Endothelial cell of umbilical vein (primary cell): ENCODE measurements at regions not wholly inside any gene's neighbourhood (a gene's known extent, or its start where the extent isn't known, plus 50 kb on each side); places are given as distances from the start of the nearest gene placed in this dataset.

Source experiments
- EZH2 ChIP-seq: IDR thresholded peaks from 2 replicates; pipeline ENCODE4 v1.6.1; 2012; ENCODE audit warnings: borderline replicate concordance, low read depth, mild to moderate bottlenecking, moderate library complexity, low read length, inconsistent platforms; ENCODE audit not compliant: severe bottlenecking
- FOS ChIP-seq: IDR thresholded peaks from 2 replicates; pipeline ENCODE4 v1.6.1; 2011; ENCODE audit warnings: mild to moderate bottlenecking, low read length, moderate library complexity, borderline replicate concordance; ENCODE audit not compliant: insufficient read depth
- GATA2 ChIP-seq: IDR thresholded peaks from 2 replicates; pipeline ENCODE4 v1.7.0; 2011; ENCODE audit warnings: low read depth, mild to moderate bottlenecking, moderate library complexity, mixed read lengths, low read length; ENCODE audit not compliant: insufficient read length, insufficient read depth
- JUN ChIP-seq: IDR thresholded peaks from 2 replicates; pipeline ENCODE4 v1.6.1; 2011; ENCODE audit warnings: borderline replicate concordance, low read depth; ENCODE audit not compliant: insufficient read length, insufficient read depth
- MYC ChIP-seq: IDR thresholded peaks from one replicate; pipeline ENCODE4 v1.6.1; 2011; ENCODE audit warnings: mild to moderate bottlenecking, low read depth, low read length
- POLR2A ChIP-seq: IDR thresholded peaks from 2 replicates; pipeline ENCODE4 v1.6.1; 2012; ENCODE audit warnings: low read depth, mild to moderate bottlenecking, control low read depth, low read length
- POLR2AphosphoS5 ChIP-seq: IDR thresholded peaks from 2 replicates; pipeline ENCODE4 v1.6.1; 2012; ENCODE audit warnings: low read depth, mild to moderate bottlenecking, control low read depth, low read length, moderate library complexity; ENCODE audit not compliant: insufficient read depth
- TF ChIP-seq, protein P1 (sequence below), 2 donors: IDR thresholded peaks; 1 replicate in 1 of 2; 2 replicates in 1 of 2; pipeline ENCODE4 v1.5.1; 2011; ENCODE audit warnings: low read length in 2 of 2, mild to moderate bottlenecking in 2 of 2, moderate library complexity in 2 of 2, control low read depth in 1 of 2, inconsistent platforms in 1 of 2, low read depth in 1 of 2; ENCODE audit not compliant: insufficient read depth in 1 of 2; ENCODE audit errors: extremely low read depth in 1 of 2
- TF ChIP-seq, protein P2 (sequence below): IDR thresholded peaks from 2 replicates; pipeline ENCODE4 v1.6.1; 2011; ENCODE audit not compliant: insufficient read depth, insufficient read length

DNA sequence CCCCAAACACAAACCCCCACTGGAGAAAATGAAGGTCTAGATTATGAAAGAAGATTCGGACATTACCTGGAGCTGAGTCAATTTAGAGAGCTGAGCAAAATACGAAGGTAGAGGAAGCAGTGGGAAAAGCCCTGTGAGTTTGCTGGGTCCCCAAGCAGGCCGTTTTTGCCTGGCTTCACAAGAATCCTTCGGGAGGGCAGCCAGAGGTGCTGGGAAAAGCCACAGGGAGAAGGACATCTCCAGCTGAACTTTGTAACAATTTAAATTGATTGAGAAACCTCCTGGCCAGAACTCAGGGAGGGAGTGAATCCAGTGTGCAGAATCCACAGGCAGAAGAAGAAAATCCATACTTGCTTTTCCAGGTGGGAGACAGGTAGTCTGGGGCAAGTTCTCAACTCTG lies 319.1 kb upstream of the CT83 start:
- TF ChIP-seq FOS: no peak
- TF ChIP-seq, protein P1, sequence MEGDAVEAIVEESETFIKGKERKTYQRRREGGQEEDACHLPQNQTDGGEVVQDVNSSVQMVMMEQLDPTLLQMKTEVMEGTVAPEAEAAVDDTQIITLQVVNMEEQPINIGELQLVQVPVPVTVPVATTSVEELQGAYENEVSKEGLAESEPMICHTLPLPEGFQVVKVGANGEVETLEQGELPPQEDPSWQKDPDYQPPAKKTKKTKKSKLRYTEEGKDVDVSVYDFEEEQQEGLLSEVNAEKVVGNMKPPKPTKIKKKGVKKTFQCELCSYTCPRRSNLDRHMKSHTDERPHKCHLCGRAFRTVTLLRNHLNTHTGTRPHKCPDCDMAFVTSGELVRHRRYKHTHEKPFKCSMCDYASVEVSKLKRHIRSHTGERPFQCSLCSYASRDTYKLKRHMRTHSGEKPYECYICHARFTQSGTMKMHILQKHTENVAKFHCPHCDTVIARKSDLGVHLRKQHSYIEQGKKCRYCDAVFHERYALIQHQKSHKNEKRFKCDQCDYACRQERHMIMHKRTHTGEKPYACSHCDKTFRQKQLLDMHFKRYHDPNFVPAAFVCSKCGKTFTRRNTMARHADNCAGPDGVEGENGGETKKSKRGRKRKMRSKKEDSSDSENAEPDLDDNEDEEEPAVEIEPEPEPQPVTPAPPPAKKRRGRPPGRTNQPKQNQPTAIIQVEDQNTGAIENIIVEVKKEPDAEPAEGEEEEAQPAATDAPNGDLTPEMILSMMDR (IDR thresholded peaks at IDR 0.05; ENCODE audit: extremely low read depth in 1 of 2, insufficient read depth in 1 of 2, low read depth in 1 of 2, low read length in 2 of 2): no peak
- TF ChIP-seq POLR2A: no peak
- TF ChIP-seq, protein P2, sequence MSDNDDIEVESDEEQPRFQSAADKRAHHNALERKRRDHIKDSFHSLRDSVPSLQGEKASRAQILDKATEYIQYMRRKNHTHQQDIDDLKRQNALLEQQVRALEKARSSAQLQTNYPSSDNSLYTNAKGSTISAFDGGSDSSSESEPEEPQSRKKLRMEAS: no peak
- TF ChIP-seq EZH2: no peak
- TF ChIP-seq MYC: no peak
- TF ChIP-seq POLR2AphosphoS5: no peak
- no peak for TF ChIP-seq GATA2
- no peak for TF ChIP-seq JUN
